Right renal pelvis (tissue), 4 donors: ENCODE measurements at regions not wholly inside any gene's neighbourhood (a gene's known extent, or its start where the extent isn't known, plus 50 kb on each side); places are given as distances from the start of the nearest gene placed in this dataset.

Source experiments
- DNase-seq, 4 donors: peaks; one replicate each; pipeline ENCODE4 v3.0.0-alpha.2; 2013; ENCODE audit warnings: low read depth in 4 of 4, low spot score in 3 of 4, missing footprints in 1 of 4

GRCh38 chr9:88751781-88752180 lies 216.8 kb downstream of the NXNL2 start:
- DNase-seq, result no peak

GRCh38 chr9:88753691-88754367 lies 218.9 kb downstream of the NXNL2 start:
- DNase-seq, result peak in 1 of 4 donors; percentile 61

- no peak for DNase-seq
Observed at GRCh38 chr9:88754452-88754851, 219.5 kb downstream of the NXNL2 start.

GRCh38 chr9:88754886-88755285 lies 219.9 kb downstream of the NXNL2 start:
- DNase-seq, result no peak

- no peak for DNase-seq
Observed at GRCh38 chr9:88757406-88758010, 222.5 kb downstream of the NXNL2 start.

GRCh38 chr9:88759364-88759763 lies 224.4 kb downstream of the NXNL2 start:
- no peak for DNase-seq

- no peak for DNase-seq
Observed at GRCh38 chr9:88766778-88767503, 224.3 kb upstream of the S1PR3 start.

GRCh38 chr9:88767504-88767790 lies 223.8 kb upstream of the S1PR3 start:
- no peak for DNase-seq

- DNase-seq, result no peak
Observed at GRCh38 chr9:88772575-88772974, 218.7 kb upstream of the S1PR3 start.

- no peak for DNase-seq
Observed at GRCh38 chr9:88773126-88773525, 218.1 kb upstream of the S1PR3 start.

GRCh38 chr9:88773627-88774244 lies 217.5 kb upstream of the S1PR3 start:
- no peak for DNase-seq

- no peak for DNase-seq
Observed at GRCh38 chr9:88775037-88775471, 216.2 kb upstream of the S1PR3 start.

GRCh38 chr9:88775559-88775958 lies 215.7 kb upstream of the S1PR3 start:
- no peak for DNase-seq

- no peak for DNase-seq
Observed at GRCh38 chr9:88775966-88776365, 215.3 kb upstream of the S1PR3 start.

GRCh38 chr9:88776717-88777497 lies 214.4 kb upstream of the S1PR3 start:
- no peak for DNase-seq

GRCh38 chr9:88777498-88778312 lies 213.6 kb upstream of the S1PR3 start:
- peak in 2 of 4 donors; percentile 45 to 57 for DNase-seq

- no peak for DNase-seq
Observed at GRCh38 chr9:88781628-88782391, 209.5 kb upstream of the S1PR3 start.

GRCh38 chr9:88782931-88783710 lies 208.1 kb upstream of the S1PR3 start:
- DNase-seq, result no peak

- DNase-seq, result no peak
Observed at GRCh38 chr9:88783711-88784083, 207.6 kb upstream of the S1PR3 start.
